ENCODE measurements at regions not wholly inside any gene's neighbourhood (a gene's known extent, or its start where the extent isn't known, plus 50 kb on each side); places are given as distances from the start of the nearest gene placed in this dataset.

- Histone ChIP-seq H2BK15ac (ENCODE audit: low read depth, low read length) (no peak overlapping the region), H2BK20ac (ENCODE audit: low read depth, low read length) (no peak overlapping the region), H3K4ac (ENCODE audit: low read depth, low read length) (no peak overlapping the region), H3K4me2 (ENCODE audit: low read depth, low read length) (no peak overlapping the region), H3K9me3 (ENCODE audit: control insufficient read depth, insufficient read depth, low read length) (no peaks in the 10 kb centered on the region), H3K79me1 (ENCODE audit: low read depth in 1 of 2, low read length in 2 of 2) (no peaks in the 10 kb centered on the region), H2BK5ac (ENCODE audit: low read depth, low read length, poor library complexity, severe bottlenecking) (no peak overlapping the region), H3K36me3 (ENCODE audit: control insufficient read depth, insufficient read depth, low read length) (no peaks in the 10 kb centered on the region), H3K56ac (ENCODE audit: extremely low read depth, insufficient read depth, low read length) (no peak overlapping the region), H2BK120ac (ENCODE audit: low read depth, low read length) (no peak overlapping the region), H3K23ac (ENCODE audit: low read depth, low read length) (no peak overlapping the region), H2AFZ (replicated peaks; ENCODE audit: low read length, poor library complexity) (no peak overlapping the region), H4K20me1 (ENCODE audit: insufficient read depth, low read length) (no peaks in the 10 kb centered on the region), H4K5ac (ENCODE audit: low read depth, low read length) (no peak overlapping the region), H2AK9ac (replicated peaks; ENCODE audit: low read depth, low read length, poor library complexity) (no peak overlapping the region), H3K18ac (ENCODE audit: low read depth, low read length) (no peak overlapping the region), H4K91ac (ENCODE audit: insufficient read depth, low read depth, low read length) (no peak overlapping the region), H3K27ac (ENCODE audit: insufficient read depth, low read length) (no peak overlapping the region), H3K14ac (replicated peaks; ENCODE audit: low read depth, low read length) (no peak overlapping the region), H3K27me3 (ENCODE audit: control insufficient read depth, insufficient read depth, low read length) (no peaks in the 10 kb centered on the region), H3K4me3 (ENCODE audit: insufficient read depth, low read depth, low read length) (no peak overlapping the region), H3K9me1 (ENCODE audit: insufficient read depth, low read length) (no peaks in the 10 kb centered on the region), H3K4me1 (ENCODE audit: control insufficient read depth, insufficient read depth, low read length) (no peaks in the 10 kb centered on the region), H3K9ac (ENCODE audit: low read depth, low read length) (no peak overlapping the region), H2AK5ac (ENCODE audit: low read depth, low read length) (no peak overlapping the region), H4K8ac (ENCODE audit: low read depth in 2 of 2, low read length in 2 of 2) (no peak overlapping the region)
- DNase-seq, result no peak
- in situ Hi-C loops (cut with MboI; ENCODE audit: low sequenced_read_pairs) (no loop called here), intact Hi-C loops (cut with micrococcal nuclease) (no loop called here), dilution Hi-C loops (cut with HindIII; ENCODE audit: low sequenced_read_pairs, unreplicated experiment) (no loop called here)
- ChIA-PET POLR2A (ENCODE audit: unreplicated experiment) (no interaction called here), CTCF (no interaction called here)
- no TSS peak for BruUV-seq (replicated peaks)
- no peak for TF ChIP-seq RAD21 (IDR thresholded peaks at IDR 0.05; ENCODE audit: low read length)
- TF ChIP-seq CEBPB (IDR thresholded peaks at IDR 0.05; ENCODE audit: low read depth, low read length), result no peak
- no peak for TF ChIP-seq MXI1 (IDR thresholded peaks at IDR 0.05; ENCODE audit: borderline replicate concordance, low read depth, low read length)
- TF ChIP-seq CHD1 (IDR thresholded peaks at IDR 0.05; ENCODE audit: low read depth, low read length), result no peak
- no peak for TF ChIP-seq USF2 (IDR thresholded peaks at IDR 0.05; ENCODE audit: low read depth, low read length)
- no peak for TF ChIP-seq CTCF (conservative IDR thresholded peaks at IDR 0.05; ENCODE audit: low read depth, low read length)
- no peak for TF ChIP-seq MAFK (IDR thresholded peaks at IDR 0.05; ENCODE audit: low read depth, low read length)
- no peak for TF ChIP-seq MAZ (IDR thresholded peaks at IDR 0.05; ENCODE audit: borderline replicate concordance, low read depth, low read length)
- TF ChIP-seq POLR2A (IDR thresholded peaks at IDR 0.05; ENCODE audit: low read depth, low read length), result no peak
- no peak for TF ChIP-seq RCOR1 (IDR thresholded peaks at IDR 0.05; ENCODE audit: insufficient replicate concordance, low read length)
- no peak for TF ChIP-seq SMC3 (IDR thresholded peaks at IDR 0.05; ENCODE audit: low read depth, low read length)
- ATAC-seq (ENCODE audit: low read depth), result no peak
Observed at GRCh38 chr15:36191459-36191858, 388.0 kb upstream of the CDIN1 start.

All from IMR-90 (cell line).